Esophagus (tissue), 2 donors: ENCODE measurements at regions not wholly inside any gene's neighbourhood (a gene's known extent, or its start where the extent isn't known, plus 50 kb on each side); places are given as distances from the start of the nearest gene placed in this dataset.

ENCODE experiments used
- H3K27ac ChIP-seq, 2 donors: one replicate each; pipeline ENCODE4 v1.5.1; 2013; ENCODE audit warnings: low read depth in 2 of 2, mild to moderate bottlenecking in 2 of 2, inconsistent platforms in 1 of 2, low read length in 1 of 2, moderate library complexity in 1 of 2
- H3K27me3 ChIP-seq, 2 donors: one replicate each; pipeline ENCODE4 v1.6.1; 2013; ENCODE audit warnings: low read length in 2 of 2, control low read depth in 1 of 2, mild to moderate bottlenecking in 1 of 2; ENCODE audit not compliant: insufficient read depth in 2 of 2, control insufficient read depth in 1 of 2
- H3K36me3 ChIP-seq, 2 donors: one replicate each; pipeline ENCODE4 v1.6.1; 2013; ENCODE audit warnings: low read length in 1 of 2; ENCODE audit not compliant: control insufficient read depth in 2 of 2, insufficient read depth in 2 of 2
- H3K4me1 ChIP-seq, 2 donors: one replicate each; pipeline ENCODE4 v1.6.1; 2013; ENCODE audit warnings: low read length in 1 of 2; ENCODE audit not compliant: control insufficient read depth in 2 of 2, insufficient read depth in 2 of 2
- H3K4me3 ChIP-seq, 2 donors: one replicate each; pipeline ENCODE4 v1.5.1; 2013; ENCODE audit warnings: low read length in 2 of 2, mild to moderate bottlenecking in 2 of 2, low read depth in 1 of 2, moderate library complexity in 1 of 2
- H3K9me3 ChIP-seq, 2 donors: one replicate each; pipeline ENCODE4 v1.6.1; 2013; ENCODE audit warnings: mild to moderate bottlenecking in 2 of 2, low read depth in 1 of 2, low read length in 1 of 2, moderate library complexity in 1 of 2; ENCODE audit not compliant: control insufficient read depth in 2 of 2, insufficient read depth in 1 of 2
- WGBS, 2 donors: extraction: QIAGEN DNeasy Blood & Tissue Kit; methylation state at CpG; one replicate each; pipeline ENCODE4 v1.1.7; 2013; 5-methylcytosine and 5-hydroxymethylcytosine counted together
- donor health status: healthy with polysubstance abuse.
- donor health status: Bipolar disorder and iron deficiency.

- peaks cover 0 to 2% of the 10 kb centered on the region in 2 donors for H3K4me1 ChIP-seq
- H3K27me3 ChIP-seq = no peaks in the 10 kb centered on the region
- no peak overlapping the region for H3K27ac ChIP-seq
- 79 to 94% methylated on average over 6 of the region's 6 CpGs for WGBS, 2 donors
- no peak overlapping the region for H3K4me3 ChIP-seq
- peaks cover 0 to 2% of the 10 kb centered on the region in 2 donors for H3K36me3 ChIP-seq
- H3K9me3 ChIP-seq = peaks cover 0 to 3% of the 10 kb centered on the region in 2 donors
Measured at GRCh38 chr20:48287552-48288170, 502.4 kb upstream of the SULF2 start.

GRCh38 chr20:48287021-48287494 is 501.8 kb upstream of the SULF2 start:
- Histone ChIP-seq H3K27me3 (no peaks in the 10 kb centered on the region), H3K36me3 (peaks cover 0 to 2% of the 10 kb centered on the region in 2 donors), H3K27ac (peak overlapping the region in 1 of 2 donors; percentile 15), H3K4me1 (peaks cover 0 to 2% of the 10 kb centered on the region in 2 donors), H3K9me3 (peaks cover 0 to 3% of the 10 kb centered on the region in 2 donors), H3K4me3 (no peak overlapping the region)
- WGBS, 2 donors = 33 to 45% methylated on average over 7 of the region's 7 CpGs

- Histone ChIP-seq H3K36me3 (peaks cover 0 to 2% of the 10 kb centered on the region in 2 donors), H3K9me3 (peaks cover 0 to 3% of the 10 kb centered on the region in 2 donors), H3K27me3 (no peaks in the 10 kb centered on the region), H3K4me3 (no peak overlapping the region), H3K4me1 (peaks cover 0 to 2% of the 10 kb centered on the region in 2 donors), H3K27ac (peak overlapping the region in 1 of 2 donors; percentile 15)
- WGBS, 2 donors = 48 to 63% methylated on average over 1 of the region's 1 CpG
Measured at GRCh38 chr20:48286601-48287000, 501.3 kb upstream of the SULF2 start.

GRCh38 chr20:48285656-48286055 is 500.4 kb upstream of the SULF2 start:
- 29% methylated on average over 1 of the region's 1 CpG for WGBS, 2 donors
- no peak overlapping the region for H3K27ac ChIP-seq

GRCh38 chr20:48284837-48285236 is 499.6 kb upstream of the SULF2 start:
- Histone ChIP-seq H3K4me1 (peaks cover 0 to 2% of the 10 kb centered on the region in 2 donors), H3K4me3 (no peak overlapping the region), H3K9me3 (peaks cover 0 to 3% of the 10 kb centered on the region in 2 donors), H3K27me3 (no peaks in the 10 kb centered on the region), H3K27ac (no peak overlapping the region), H3K36me3 (peaks cover 0 to 2% of the 10 kb centered on the region in 2 donors)
- 94 to 97% methylated on average over 2 of the region's 2 CpGs for WGBS, 2 donors

More at GRCh38 chr20:48285656-48286055, 500.4 kb upstream of the SULF2 start:
- H3K4me3 ChIP-seq = no peak overlapping the region
- no peaks in the 10 kb centered on the region for H3K27me3 ChIP-seq
- H3K36me3 ChIP-seq = peaks cover 0 to 2% of the 10 kb centered on the region in 2 donors
- peaks cover 0 to 2% of the 10 kb centered on the region in 2 donors for H3K4me1 ChIP-seq
- peaks cover 0 to 3% of the 10 kb centered on the region in 2 donors for H3K9me3 ChIP-seq

- H3K27me3 ChIP-seq = no peaks in the 10 kb centered on the region
- H3K36me3 ChIP-seq = peaks cover 0 to 2% of the 10 kb centered on the region in 2 donors
- WGBS, 2 donors = 88 to 93% methylated on average over 4 of the region's 4 CpGs
Measured at GRCh38 chr20:48284315-48284714, 499.0 kb upstream of the SULF2 start.

GRCh38 chr20:48283470-48284110 is 498.3 kb upstream of the SULF2 start:
- 66 to 70% methylated on average over 13 of the region's 13 CpGs for WGBS, 2 donors
- H3K4me3 ChIP-seq = no peak overlapping the region
- H3K36me3 ChIP-seq = peaks cover 0 to 2% of the 10 kb centered on the region in 2 donors
- no peak overlapping the region for H3K27ac ChIP-seq
- H3K9me3 ChIP-seq = peaks cover 0 to 3% of the 10 kb centered on the region in 2 donors
- H3K27me3 ChIP-seq = no peaks in the 10 kb centered on the region
- peaks cover 0 to 2% of the 10 kb centered on the region in 2 donors for H3K4me1 ChIP-seq

More at GRCh38 chr20:48284315-48284714, 499.0 kb upstream of the SULF2 start:
- peaks cover 0 to 2% of the 10 kb centered on the region in 2 donors for H3K4me1 ChIP-seq
- H3K9me3 ChIP-seq = peaks cover 0 to 3% of the 10 kb centered on the region in 2 donors
- no peak overlapping the region for H3K4me3 ChIP-seq
- H3K27ac ChIP-seq = no peak overlapping the region

- 91 to 94% methylated on average over 4 of the region's 4 CpGs for WGBS, 2 donors
Measured at GRCh38 chr20:48282591-48283228, 497.4 kb upstream of the SULF2 start.

GRCh38 chr20:48281501-48281900 is 496.2 kb upstream of the SULF2 start:
- 85 to 88% methylated on average over 4 of the region's 4 CpGs for WGBS, 2 donors

More at GRCh38 chr20:48282591-48283228, 497.4 kb upstream of the SULF2 start:
- no peak overlapping the region for H3K27ac ChIP-seq
- H3K27me3 ChIP-seq = no peaks in the 10 kb centered on the region
- H3K36me3 ChIP-seq = peaks cover 0 to 2% of the 10 kb centered on the region in 2 donors
- peaks cover 0 to 3% of the 10 kb centered on the region in 2 donors for H3K9me3 ChIP-seq
- no peak overlapping the region for H3K4me3 ChIP-seq
- H3K4me1 ChIP-seq = peaks cover 0 to 2% of the 10 kb centered on the region in 2 donors

More at GRCh38 chr20:48281501-48281900, 496.2 kb upstream of the SULF2 start:
- Histone ChIP-seq H3K9me3 (peaks cover 0 to 3% of the 10 kb centered on the region in 2 donors), H3K36me3 (peaks cover 0 to 2% of the 10 kb centered on the region in 2 donors), H3K4me1 (peaks cover 0 to 2% of the 10 kb centered on the region in 2 donors), H3K4me3 (no peak overlapping the region), H3K27me3 (no peaks in the 10 kb centered on the region), H3K27ac (no peak overlapping the region)
